ENCODE measurements at regions not wholly inside any gene's neighbourhood (a gene's known extent, or its start where the extent isn't known, plus 50 kb on each side); places are given as distances from the start of the nearest gene placed in this dataset.

DNA sequence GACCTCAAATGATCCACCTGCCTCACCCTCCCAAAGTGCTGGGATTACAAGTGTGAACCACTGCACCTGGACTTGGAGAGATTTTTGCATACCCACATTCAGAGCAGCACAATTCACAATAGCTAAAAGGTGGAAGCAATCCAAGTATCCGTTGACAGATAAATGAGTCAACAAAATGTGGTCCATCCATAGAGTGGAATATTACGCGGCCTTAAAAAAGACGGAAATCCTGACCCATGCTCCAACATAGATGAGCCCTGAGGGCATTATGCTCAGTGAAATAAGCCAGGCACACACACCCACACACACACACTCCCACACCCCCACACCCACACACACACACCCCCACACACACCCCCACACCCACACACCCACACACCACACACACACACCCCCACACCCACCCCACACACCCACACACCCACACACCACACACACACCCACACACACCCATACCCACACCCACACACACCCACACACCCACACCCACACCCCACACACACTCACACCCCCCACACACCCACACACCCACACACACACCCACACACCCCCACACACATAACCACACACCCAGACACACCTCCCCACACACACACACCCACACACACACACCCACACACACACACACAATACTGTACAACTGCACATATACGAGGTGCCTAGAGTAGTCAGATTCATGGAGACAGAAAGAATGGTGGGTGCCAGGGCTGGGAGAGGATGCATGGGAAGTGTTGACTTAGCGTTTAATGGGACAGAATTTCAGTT, 124.7 kb downstream of the FOXL1 start:
- Histone ChIP-seq H3K27ac (ENCODE audit: low read depth, low read length, severe bottlenecking) (no peak overlapping the region), H3K36me3 (ENCODE audit: control insufficient read depth, insufficient read depth, low read length) (no peaks in the 10 kb centered on the region), H3K4me1 (ENCODE audit: control insufficient read depth, insufficient read depth, low read length, poor library complexity, severe bottlenecking) (no peaks in the 10 kb centered on the region), H3K9me3 (ENCODE audit: control insufficient read depth, low read length) (peaks cover 4% of the 10 kb centered on the region), H3K4me3 (ENCODE audit: extremely low read depth, insufficient read depth, low read length, poor library complexity, severe bottlenecking) (no peak overlapping the region)
- WGBS, 2 experiments (ENCODE audit: insufficient coverage in 2 of 2) = 75 to 78% methylated on average over 5 of the region's 6 CpGs

DNA sequence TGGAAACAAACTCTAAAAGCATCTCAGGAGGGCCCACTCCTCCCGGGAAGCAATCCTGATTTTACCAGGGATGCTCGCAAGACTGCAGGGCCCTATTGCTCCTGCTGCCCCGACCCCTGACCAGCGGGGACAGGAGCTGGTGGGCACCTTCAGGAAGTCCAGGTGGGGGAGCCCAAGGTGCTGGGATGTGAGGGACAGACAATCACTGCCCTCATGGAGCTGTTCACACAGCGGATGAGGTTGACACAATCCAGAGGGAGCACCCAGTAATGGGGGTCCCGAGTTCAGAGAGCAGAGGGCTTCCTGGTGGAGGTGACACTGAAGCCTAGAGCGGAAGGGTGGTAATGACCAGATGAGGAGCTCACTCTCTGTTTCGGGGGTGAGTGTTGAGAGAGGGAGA, 126.2 kb downstream of the FOXL1 start:
- no peak overlapping the region for H3K4me3 ChIP-seq (ENCODE audit: extremely low read depth, insufficient read depth, low read length, poor library complexity, severe bottlenecking)
- peaks cover 4% of the 10 kb centered on the region for H3K9me3 ChIP-seq (ENCODE audit: control insufficient read depth, low read length)
- 94 to 99% methylated on average over 7 to 8 of the region's 8 CpGs for WGBS, 2 experiments (ENCODE audit: insufficient coverage in 2 of 2)
- H3K4me1 ChIP-seq (ENCODE audit: control insufficient read depth, insufficient read depth, low read length, poor library complexity, severe bottlenecking) = peaks cover 6% of the 10 kb centered on the region
- no peak overlapping the region for H3K27ac ChIP-seq (ENCODE audit: low read depth, low read length, severe bottlenecking)
- H3K36me3 ChIP-seq (ENCODE audit: control insufficient read depth, insufficient read depth, low read length) = no peaks in the 10 kb centered on the region

DNA sequence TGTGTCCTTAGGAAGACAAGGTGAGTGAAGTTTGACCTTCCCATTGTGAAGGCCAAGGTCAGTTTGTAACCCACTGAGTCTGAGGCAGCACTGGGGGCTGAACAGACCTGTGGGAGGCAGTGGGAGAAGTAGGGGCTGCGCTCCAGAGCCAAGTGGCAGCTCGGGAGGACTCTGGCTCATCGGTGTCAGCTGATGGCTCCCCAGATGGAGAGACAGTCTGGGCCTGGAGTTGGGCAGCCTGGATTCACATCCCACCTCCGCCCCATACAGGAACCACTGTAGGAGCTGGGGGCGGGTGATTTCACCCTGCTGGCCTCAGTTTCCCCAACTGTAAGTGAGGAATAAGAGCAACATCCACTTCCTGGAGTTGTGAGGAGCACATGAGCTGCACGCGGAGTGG, 128.4 kb downstream of the FOXL1 start:
- Histone ChIP-seq H3K27ac (ENCODE audit: low read depth, low read length, severe bottlenecking) (no peak overlapping the region), H3K9me3 (ENCODE audit: control insufficient read depth, low read length) (peaks cover 4% of the 10 kb centered on the region), H3K36me3 (ENCODE audit: control insufficient read depth, insufficient read depth, low read length) (no peaks in the 10 kb centered on the region), H3K4me1 (ENCODE audit: control insufficient read depth, insufficient read depth, low read length, poor library complexity, severe bottlenecking) (peaks cover 6% of the 10 kb centered on the region), H3K4me3 (ENCODE audit: extremely low read depth, insufficient read depth, low read length, poor library complexity, severe bottlenecking) (no peak overlapping the region)
- WGBS, 2 experiments (ENCODE audit: insufficient coverage in 2 of 2) = 95 to 98% methylated on average over 5 to 6 of the region's 7 CpGs

DNA sequence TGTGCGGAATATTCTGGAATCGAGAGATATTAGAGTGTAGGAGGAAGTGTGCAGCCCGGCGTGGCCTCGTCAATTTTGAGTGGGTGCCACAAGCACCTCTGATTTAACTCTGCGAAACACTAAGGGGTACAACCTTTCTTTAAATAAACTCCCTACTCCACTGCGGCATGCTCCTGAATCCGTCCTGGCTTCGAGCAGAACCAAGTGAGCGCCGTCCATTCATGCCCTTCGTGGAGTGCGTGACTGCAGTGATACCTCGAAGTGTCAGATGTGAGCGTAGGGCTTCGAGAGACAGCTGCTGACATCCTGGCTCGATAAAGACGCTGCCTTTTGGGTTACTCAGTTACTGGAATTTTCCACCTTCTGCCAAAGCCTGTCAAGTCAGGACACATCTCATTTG, 128.8 kb downstream of the FOXL1 start:
- 95 to 98% methylated on average over 18 of the region's 18 CpGs for WGBS, 2 experiments (ENCODE audit: insufficient coverage in 2 of 2)
- H3K4me1 ChIP-seq (ENCODE audit: control insufficient read depth, insufficient read depth, low read length, poor library complexity, severe bottlenecking) = peaks cover 6% of the 10 kb centered on the region

DNA sequence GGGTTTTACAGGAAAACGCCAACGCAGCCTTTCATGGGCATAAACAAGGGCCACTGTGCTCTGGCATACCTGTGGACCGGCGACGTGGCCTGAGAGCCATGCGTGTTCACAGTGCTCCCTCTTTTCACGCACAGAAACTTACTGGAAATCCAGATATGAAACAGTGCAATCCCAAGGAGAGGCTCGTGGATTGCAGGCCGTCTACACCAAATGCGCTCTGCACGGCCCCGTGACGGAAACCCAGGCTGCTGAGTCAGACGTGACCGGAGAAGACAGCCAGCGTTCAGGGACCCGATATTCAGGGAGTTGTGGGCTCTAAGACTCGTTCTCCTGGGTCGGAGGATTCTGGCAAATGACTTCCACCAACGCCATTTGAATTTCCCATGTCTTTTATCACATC, 129.2 kb downstream of the FOXL1 start:
- Histone ChIP-seq H3K36me3 (ENCODE audit: control insufficient read depth, insufficient read depth, low read length) (no peaks in the 10 kb centered on the region), H3K4me1 (ENCODE audit: control insufficient read depth, insufficient read depth, low read length, poor library complexity, severe bottlenecking) (peaks cover 6% of the 10 kb centered on the region), H3K9me3 (ENCODE audit: control insufficient read depth, low read length) (peaks cover 4% of the 10 kb centered on the region)

More for the DNA sequence above, 128.8 kb downstream of the FOXL1 start:
- Histone ChIP-seq H3K36me3 (ENCODE audit: control insufficient read depth, insufficient read depth, low read length) (no peaks in the 10 kb centered on the region), H3K27ac (ENCODE audit: low read depth, low read length, severe bottlenecking) (no peak overlapping the region), H3K9me3 (ENCODE audit: control insufficient read depth, low read length) (peaks cover 4% of the 10 kb centered on the region), H3K4me3 (ENCODE audit: extremely low read depth, insufficient read depth, low read length, poor library complexity, severe bottlenecking) (no peak overlapping the region)

DNA sequence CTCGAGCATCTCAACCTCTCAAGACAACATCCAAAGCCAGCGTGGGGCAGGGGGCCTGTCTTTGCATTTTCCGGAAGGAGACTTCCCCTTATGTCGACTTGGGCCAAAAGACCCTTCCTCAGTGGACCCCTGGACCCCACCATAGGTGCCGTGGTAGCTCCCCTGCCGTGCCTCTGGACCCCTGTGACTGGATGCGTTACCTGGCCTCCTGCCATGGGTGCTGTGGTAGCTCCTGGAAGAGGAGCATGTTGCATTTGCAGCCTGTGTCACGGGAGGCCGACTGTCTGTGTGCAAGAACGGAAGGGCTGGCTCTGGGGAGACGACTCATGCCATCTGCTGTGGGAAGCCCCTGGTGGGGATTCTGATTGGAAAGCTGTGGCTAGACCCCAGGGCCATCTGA, 130.1 kb downstream of the FOXL1 start:
- H3K27ac ChIP-seq (ENCODE audit: low read depth, low read length, severe bottlenecking) = no peak overlapping the region
- H3K36me3 ChIP-seq (ENCODE audit: control insufficient read depth, insufficient read depth, low read length) = no peaks in the 10 kb centered on the region
- WGBS, 2 experiments (ENCODE audit: insufficient coverage in 2 of 2) = 91 to 98% methylated on average over 6 to 10 of the region's 11 CpGs
- H3K4me1 ChIP-seq (ENCODE audit: control insufficient read depth, insufficient read depth, low read length, poor library complexity, severe bottlenecking) = peaks cover 8% of the 10 kb centered on the region
- no peak overlapping the region for H3K4me3 ChIP-seq (ENCODE audit: extremely low read depth, insufficient read depth, low read length, poor library complexity, severe bottlenecking)
- H3K9me3 ChIP-seq (ENCODE audit: control insufficient read depth, low read length) = peaks cover 4% of the 10 kb centered on the region

More for the DNA sequence above, 129.2 kb downstream of the FOXL1 start:
- 92 to 94% methylated on average over 20 of the region's 20 CpGs for WGBS, 2 experiments (ENCODE audit: insufficient coverage in 2 of 2)
- Histone ChIP-seq H3K4me3 (ENCODE audit: extremely low read depth, insufficient read depth, low read length, poor library complexity, severe bottlenecking) (no peak overlapping the region), H3K27ac (ENCODE audit: low read depth, low read length, severe bottlenecking) (no peak overlapping the region)

DNA sequence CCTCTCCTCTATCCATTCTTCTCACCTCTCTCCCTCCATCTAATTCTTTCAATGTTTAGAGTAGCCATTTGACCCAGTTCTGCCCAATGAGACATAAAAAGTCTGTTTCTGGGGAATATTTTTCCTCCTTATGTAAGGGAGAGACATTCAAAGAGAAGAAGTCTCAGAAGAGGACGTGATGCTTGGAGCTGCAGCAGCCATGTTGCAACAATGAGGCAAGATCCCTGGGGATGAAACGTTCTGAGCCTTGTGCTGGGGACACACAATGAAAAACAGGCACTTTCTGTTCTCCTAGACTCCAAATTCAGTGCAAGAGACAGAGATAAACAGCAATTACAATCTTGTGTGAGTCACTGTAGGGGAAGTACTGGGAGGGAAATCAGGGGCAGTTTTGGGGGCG, 130.8 kb downstream of the FOXL1 start:
- peaks cover 11% of the 10 kb centered on the region for H3K4me1 ChIP-seq (ENCODE audit: control insufficient read depth, insufficient read depth, low read length, poor library complexity, severe bottlenecking)
- no peaks in the 10 kb centered on the region for H3K36me3 ChIP-seq (ENCODE audit: control insufficient read depth, insufficient read depth, low read length)
- no peak overlapping the region for H3K27ac ChIP-seq (ENCODE audit: low read depth, low read length, severe bottlenecking)
- H3K9me3 ChIP-seq (ENCODE audit: control insufficient read depth, low read length) = peaks cover 4% of the 10 kb centered on the region
- 87 to 89% methylated on average over 3 of the region's 3 CpGs for WGBS, 2 experiments (ENCODE audit: insufficient coverage in 2 of 2)
- no peak overlapping the region for H3K4me3 ChIP-seq (ENCODE audit: extremely low read depth, insufficient read depth, low read length, poor library complexity, severe bottlenecking)

DNA sequence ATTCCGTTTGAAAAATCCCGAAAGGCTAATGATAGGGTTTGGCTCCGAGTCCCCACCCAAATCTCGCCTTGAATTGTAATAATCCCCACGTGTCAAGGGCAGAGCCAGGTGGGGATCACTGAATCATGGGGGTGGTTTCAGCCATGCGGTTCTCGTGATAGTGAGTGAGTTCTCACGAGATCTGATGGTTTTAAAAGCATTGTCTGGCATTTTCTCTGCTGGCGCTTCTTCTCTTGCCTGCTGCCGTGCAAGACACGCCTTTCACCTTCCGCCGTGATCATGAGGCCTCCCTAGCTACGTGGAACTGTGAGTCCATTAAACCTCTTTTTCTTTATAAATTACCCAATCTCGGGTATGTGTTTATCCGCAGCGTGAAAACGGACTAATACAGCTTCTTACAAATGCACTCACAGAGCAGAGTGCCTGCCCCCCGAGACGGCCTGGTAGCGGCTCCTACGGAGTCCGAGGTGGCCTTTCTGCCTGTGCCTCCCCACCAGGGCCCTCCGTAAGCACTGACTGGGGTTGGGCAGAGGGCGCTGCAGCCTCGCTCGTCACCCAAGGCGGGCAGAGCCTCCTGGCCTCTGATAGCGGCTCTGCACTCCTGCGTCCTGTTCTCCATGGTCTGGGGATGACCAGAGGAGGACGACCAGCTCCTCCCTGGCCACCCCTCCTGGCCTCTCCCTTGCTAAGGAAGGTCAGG, 131.7 kb downstream of the FOXL1 start:
- H3K36me3 ChIP-seq (ENCODE audit: control insufficient read depth, insufficient read depth, low read length) = no peaks in the 10 kb centered on the region
- 91 to 94% methylated on average over 30 to 31 of the region's 31 CpGs for WGBS, 2 experiments (ENCODE audit: insufficient coverage in 2 of 2)
- peaks cover 4% of the 10 kb centered on the region for H3K9me3 ChIP-seq (ENCODE audit: control insufficient read depth, low read length)
- no peak overlapping the region for H3K4me3 ChIP-seq (ENCODE audit: extremely low read depth, insufficient read depth, low read length, poor library complexity, severe bottlenecking)
- peaks cover 11% of the 10 kb centered on the region for H3K4me1 ChIP-seq (ENCODE audit: control insufficient read depth, insufficient read depth, low read length, poor library complexity, severe bottlenecking)
- H3K27ac ChIP-seq (ENCODE audit: low read depth, low read length, severe bottlenecking) = no peak overlapping the region

DNA sequence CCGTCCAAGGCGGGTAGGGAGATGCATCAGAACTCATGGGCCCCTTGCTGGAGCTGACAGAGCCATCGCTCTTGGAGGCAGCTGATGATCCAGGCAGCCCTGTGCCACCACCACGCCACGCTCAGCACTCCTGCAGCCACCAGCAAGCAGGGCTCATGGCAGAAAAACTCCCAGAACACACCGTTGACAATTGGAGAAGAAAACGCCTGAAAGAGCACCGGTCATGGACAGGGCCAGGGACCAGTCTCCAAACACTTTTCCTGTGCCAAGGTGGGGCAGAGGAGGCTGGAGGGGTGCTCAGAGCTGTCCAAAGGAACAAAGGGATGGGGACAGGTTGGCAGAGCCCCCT, 132.2 kb downstream of the FOXL1 start:
- Histone ChIP-seq H3K27ac (ENCODE audit: low read depth, low read length, severe bottlenecking) (no peak overlapping the region), H3K36me3 (ENCODE audit: control insufficient read depth, insufficient read depth, low read length) (no peaks in the 10 kb centered on the region), H3K9me3 (ENCODE audit: control insufficient read depth, low read length) (no peaks in the 10 kb centered on the region), H3K4me1 (ENCODE audit: control insufficient read depth, insufficient read depth, low read length, poor library complexity, severe bottlenecking) (peaks cover 11% of the 10 kb centered on the region), H3K4me3 (ENCODE audit: extremely low read depth, insufficient read depth, low read length, poor library complexity, severe bottlenecking) (no peak overlapping the region)
- 84 to 88% methylated on average over 6 to 8 of the region's 8 CpGs for WGBS, 2 experiments (ENCODE audit: insufficient coverage in 2 of 2)

DNA sequence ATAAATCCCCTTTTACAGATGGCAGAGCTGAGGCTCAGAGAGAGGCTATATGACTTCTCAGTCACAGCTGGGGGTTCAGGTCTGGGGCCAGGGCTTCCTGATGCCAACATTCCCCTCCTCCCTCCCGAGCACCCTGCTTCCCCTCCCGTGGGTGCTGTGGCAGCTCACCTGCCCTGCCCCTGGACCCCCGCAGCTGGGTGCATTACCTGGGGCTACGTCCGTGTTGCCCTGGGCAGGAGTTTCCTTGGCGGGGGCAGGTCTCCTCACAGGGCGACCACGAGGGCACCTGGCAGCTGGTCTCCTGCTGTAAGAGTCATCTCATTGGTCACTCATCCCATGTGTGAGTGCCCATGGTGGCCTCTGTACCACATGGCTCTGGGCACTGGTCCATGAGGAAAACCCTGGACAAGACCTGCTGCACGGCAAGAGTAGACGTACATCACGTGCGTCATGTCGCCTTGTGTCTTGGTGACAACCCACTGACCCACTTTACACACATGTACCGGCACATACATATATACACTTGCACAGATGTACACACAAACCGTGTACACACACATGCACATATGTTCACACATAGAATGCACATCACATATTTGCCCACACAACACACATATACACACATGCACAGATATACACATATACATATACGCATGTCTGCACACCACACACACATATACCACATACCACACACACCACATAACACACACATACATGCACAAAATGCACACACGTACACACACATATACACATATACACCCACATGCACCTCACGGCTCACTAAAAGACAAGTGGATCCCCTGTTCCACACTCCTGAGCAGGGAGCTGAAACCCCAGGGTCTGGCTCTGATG, 134.0 kb downstream of the FOXL1 start:
- H3K4me3 ChIP-seq (ENCODE audit: extremely low read depth, insufficient read depth, low read length, poor library complexity, severe bottlenecking) = no peak overlapping the region
- H3K36me3 ChIP-seq (ENCODE audit: control insufficient read depth, insufficient read depth, low read length) = no peaks in the 10 kb centered on the region
- H3K4me1 ChIP-seq (ENCODE audit: control insufficient read depth, insufficient read depth, low read length, poor library complexity, severe bottlenecking) = peaks cover 11% of the 10 kb centered on the region
- H3K9me3 ChIP-seq (ENCODE audit: control insufficient read depth, low read length) = no peaks in the 10 kb centered on the region
- WGBS, 2 experiments (ENCODE audit: insufficient coverage in 2 of 2) = 89 to 93% methylated on average over 14 to 18 of the region's 18 CpGs
- no peak overlapping the region for H3K27ac ChIP-seq (ENCODE audit: low read depth, low read length, severe bottlenecking)
